ENCODE measurements at regions not wholly inside any gene's neighbourhood (a gene's known extent, or its start where the extent isn't known, plus 50 kb on each side); places are given as distances from the start of the nearest gene placed in this dataset.
"Not testable (repeated sequence)": the region's sequence is repeated elsewhere in the genome, so short reads cannot be mapped to it uniquely, and the experiment has no call there.

GRCh38 chr5:105042623-105043022 lies 1480.0 kb upstream of the NUDT12 start:
- DNase-seq (ENCODE audit: low read depth, low spot score) = no peak
- no peak overlapping the region for H3K4me3 ChIP-seq (ENCODE audit: low read depth, low read length)
- TF ChIP-seq CTCF (IDR thresholded peaks at IDR 0.05; ENCODE audit: low read depth, low read length) = no peak
- in situ Hi-C loops (cut with HindIII; ENCODE audit: low sequenced_read_pairs) = no loop called here

DNA sequence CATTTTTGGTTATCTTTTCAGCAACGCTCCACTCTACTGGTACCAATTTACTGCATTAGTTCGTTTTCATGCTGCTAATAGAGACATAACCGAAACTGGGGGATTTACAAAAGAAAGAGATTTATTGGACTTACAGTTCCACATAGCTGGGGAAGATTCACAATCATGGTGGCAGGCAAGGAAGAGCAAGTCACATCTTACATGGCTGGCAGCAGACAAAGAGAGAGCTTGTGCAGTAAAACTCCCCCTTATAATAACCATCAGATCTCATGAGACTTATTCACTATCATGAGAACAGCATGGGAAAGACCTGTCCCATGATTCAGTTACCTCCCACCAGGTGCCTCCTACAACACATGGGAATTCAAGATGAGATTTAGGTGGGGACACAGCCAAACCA lies 1474.2 kb upstream of the NUDT12 start:
- in situ Hi-C loops (cut with HindIII; ENCODE audit: low sequenced_read_pairs); H3K4me3 ChIP-seq (ENCODE audit: low read depth, low read length); DNase-seq (ENCODE audit: low read depth, low spot score): not testable (repeated sequence)

GRCh38 chr5:105034401-105034763 lies 1471.8 kb upstream of the NUDT12 start:
- in situ Hi-C loops (cut with HindIII; ENCODE audit: low sequenced_read_pairs) = no loop called here
- TF ChIP-seq CTCF (IDR thresholded peaks at IDR 0.05; ENCODE audit: low read depth, low read length) = no peak
- DNase-seq (ENCODE audit: low read depth, low spot score) = no peak
- no peak overlapping the region for H3K4me3 ChIP-seq (ENCODE audit: low read depth, low read length)

DNA sequence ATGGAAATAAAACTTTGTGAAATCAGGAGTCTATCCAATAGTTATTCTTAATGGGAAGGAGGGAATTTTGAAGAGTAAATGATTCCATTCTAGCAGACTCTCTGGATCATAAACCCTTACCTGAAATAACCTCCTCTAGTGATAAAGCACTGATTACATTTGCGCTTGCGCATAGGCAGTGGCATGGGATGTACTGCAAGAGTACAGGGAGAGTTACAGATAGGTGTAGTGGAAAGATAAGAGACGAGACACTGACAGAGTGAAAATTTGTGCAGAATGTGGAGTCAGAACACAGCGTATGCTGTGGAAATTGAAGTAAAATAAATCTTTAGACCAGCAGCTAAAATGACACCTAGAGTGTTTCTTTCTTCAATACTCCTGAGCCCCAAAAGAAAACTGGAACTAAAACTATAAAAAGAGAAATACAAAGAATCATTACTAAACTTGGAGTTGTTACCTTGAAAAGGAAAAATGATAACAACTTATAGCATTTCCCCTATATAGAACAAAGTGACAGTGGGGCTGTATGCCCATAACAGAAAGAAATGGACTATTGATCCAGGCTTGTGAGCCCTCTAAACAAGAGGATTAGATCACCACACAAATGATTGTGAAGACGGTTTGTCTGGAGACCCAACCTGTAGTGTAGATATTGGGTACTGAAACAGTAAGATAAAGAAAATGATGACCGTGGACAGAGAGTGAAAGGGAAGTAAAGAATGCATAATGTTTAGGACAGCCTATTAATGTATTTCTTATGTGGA lies 1471.2 kb upstream of the NUDT12 start:
- no peak for TF ChIP-seq CTCF (IDR thresholded peaks at IDR 0.05; ENCODE audit: low read depth, low read length)
- in situ Hi-C loops (cut with HindIII; ENCODE audit: low sequenced_read_pairs) = no loop called here
- H3K4me3 ChIP-seq (ENCODE audit: low read depth, low read length) = no peak overlapping the region
- no peak for DNase-seq (ENCODE audit: low read depth, low spot score)

GRCh38 chr5:105032917-105033316 lies 1470.3 kb upstream of the NUDT12 start:
- in situ Hi-C loops (cut with HindIII; ENCODE audit: low sequenced_read_pairs) = no loop called here
- DNase-seq (ENCODE audit: low read depth, low spot score) = no peak
- TF ChIP-seq CTCF (IDR thresholded peaks at IDR 0.05; ENCODE audit: low read depth, low read length) = no peak
- H3K4me3 ChIP-seq (ENCODE audit: low read depth, low read length) = no peak overlapping the region

DNA sequence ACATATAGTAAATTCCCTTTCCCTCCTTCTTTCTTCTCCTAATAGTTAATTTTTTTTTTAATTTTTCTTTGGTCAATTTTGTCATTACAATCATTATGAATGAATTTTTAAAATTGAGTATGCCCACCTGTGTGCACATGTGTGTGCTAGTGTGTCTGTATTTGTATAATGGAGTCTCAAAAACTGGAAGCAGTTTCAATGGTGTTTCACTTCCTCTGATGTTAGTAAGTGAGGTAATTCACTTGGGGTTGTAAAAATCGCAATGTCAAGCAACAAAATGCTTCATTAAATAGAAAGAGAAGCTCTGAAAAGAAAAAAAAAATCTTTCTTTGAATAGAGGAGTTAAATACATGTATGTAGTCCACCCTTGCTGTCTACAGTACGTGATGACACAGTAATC lies 1467.6 kb upstream of the NUDT12 start:
- no peak overlapping the region for H3K4me3 ChIP-seq (ENCODE audit: low read depth, low read length)
- in situ Hi-C loops (cut with HindIII; ENCODE audit: low sequenced_read_pairs) = no loop called here
- no peak for DNase-seq (ENCODE audit: low read depth, low spot score)
- no peak for TF ChIP-seq CTCF (IDR thresholded peaks at IDR 0.05; ENCODE audit: low read depth, low read length)

GRCh38 chr5:105015098-105015497 lies 1452.5 kb upstream of the NUDT12 start:
- TF ChIP-seq CTCF (IDR thresholded peaks at IDR 0.05; ENCODE audit: low read depth, low read length) = no peak
- H3K4me3 ChIP-seq (ENCODE audit: low read depth, low read length) = no peak overlapping the region
- in situ Hi-C loops (cut with HindIII; ENCODE audit: low sequenced_read_pairs) = no loop called here
- no peak for DNase-seq (ENCODE audit: low read depth, low spot score)
